A549 (cell line): ENCODE measurements at regions not wholly inside any gene's neighbourhood (a gene's known extent, or its start where the extent isn't known, plus 50 kb on each side); places are given as distances from the start of the nearest gene placed in this dataset.

Experiments
- ATAC-seq, 2 experiments: fragments of 200-7000 bp in 1 of 2; fragments of >200 bp in 1 of 2; cut with Nextera tagmentation in 1 of 2; cut with Tn5 transposase in 1 of 2; 3 replicates each; pipeline versions ENCODE4 v1.8.0 to v1.9.1; 2018 to 2020; ENCODE audit warnings: mild to moderate bottlenecking in 1 of 2, moderate library complexity in 1 of 2
- CTCF ChIA-PET: fragments of 300-600 bp; sonication (Branson Sonifier 250); formaldehyde crosslinking; extraction: SDS; loops from one replicate; lab custom pipeline; 2021; ENCODE audit warnings: antibody characterized with exemption, inconsistent platforms; lab: Yijun Ruan, JAX
- POLR2A ChIA-PET: fragments of 350-600 bp; formaldehyde crosslinking; extraction: SDS; loops from one replicate; lab custom pipeline; 2021; ENCODE audit warnings: antibody characterized with exemption, inconsistent platforms; lab: Yijun Ruan, JAX
- DNase-seq, 2 experiments: peaks; one replicate each; pipeline versions ENCODE4 v3.0.0 to v3.0.0-alpha.2; 2011 to 2016; ENCODE audit warnings: low read depth in 1 of 2, low spot score in 1 of 2
- FAIRE-seq: peaks from 2 replicates; lab custom pipeline; 2011; peaks lifted over from hg19 to GRCh38; lab: Jason Lieb, UNC
- H3K27ac ChIP-seq, 2 experiments: fragments of >200 bp; sonication (Bioruptor Twin); formaldehyde crosslinking; 3 replicates each; pipeline ENCODE4 v1.5.1; 2016 to 2017
- H3K4me1 ChIP-seq: fragments of >200 bp; sonication (Bioruptor Twin); formaldehyde crosslinking; 3 replicates; pipeline ENCODE4 v1.6.1; 2016
- H3K4me2 ChIP-seq: fragments of >200 bp; sonication (Bioruptor Twin); formaldehyde crosslinking; 3 replicates; pipeline ENCODE4 v1.6.1; 2016
- H3K4me3 ChIP-seq: fragments of >200 bp; sonication (Bioruptor Twin); formaldehyde crosslinking; 3 replicates; pipeline ENCODE4 v1.5.1; 2016
- H3K9me3 ChIP-seq: fragments of >200 bp; sonication (Bioruptor Twin); formaldehyde crosslinking; 3 replicates; pipeline ENCODE4 v1.6.1; 2016
- BCL3 ChIP-seq: fragments of >200 bp; sonication (Bioruptor Twin); formaldehyde crosslinking; IDR thresholded peaks from 3 replicates; pipeline ENCODE4 v1.6.1; 2016
- CEBPB ChIP-seq, 2 experiments: fragments of >200 bp in 1 of 2; sonication (Bioruptor Twin) in 1 of 2; formaldehyde crosslinking in 1 of 2; IDR thresholded peaks; 2 replicates each; pipeline ENCODE4 v1.6.1; 2012 to 2016
- E2F6 ChIP-seq: IDR thresholded peaks from 2 replicates; pipeline ENCODE4 v1.6.1; 2012; ENCODE audit warnings: low read depth, borderline replicate concordance
- EP300 ChIP-seq, 2 experiments: fragments of >200 bp; sonication (Bioruptor Twin); formaldehyde crosslinking; IDR thresholded peaks; 2 replicates in 1 of 2; 3 replicates in 1 of 2; pipeline ENCODE4 v1.6.1; 2016 to 2017
- ESRRA ChIP-seq: fragments of 150-350 bp; IDR thresholded peaks from 2 replicates; pipeline ENCODE4 v1.6.1; 2014; ENCODE audit warnings: mild to moderate bottlenecking, low read length, borderline replicate concordance
- FOSB ChIP-seq: fragments of 250-450 bp; sonication (Bioruptor Pico); IDR thresholded peaks from 2 replicates; pipeline ENCODE4 v1.5.0; 2020; ENCODE audit warnings: mild to moderate bottlenecking, moderate library complexity
- HDAC2 ChIP-seq: fragments of 200-600 bp; sonication (generic); IDR thresholded peaks from 2 replicates; pipeline ENCODE4 v1.6.1; 2016
- HEYL ChIP-seq: fragments of 250-450 bp; sonication (Bioruptor Pico); IDR thresholded peaks from 2 replicates; pipeline ENCODE4 v1.8.0; 2021; ENCODE audit warnings: mild to moderate bottlenecking, moderate library complexity
- HOXA7 ChIP-seq: fragments of 250-450 bp; sonication (Bioruptor Pico); IDR thresholded peaks from 2 replicates; pipeline ENCODE4 v1.5.0; 2020; ENCODE audit warnings: mild to moderate bottlenecking, moderate library complexity
- HOXB13 ChIP-seq: fragments of 250-450 bp; sonication (Bioruptor Pico); IDR thresholded peaks from 2 replicates; pipeline ENCODE4 v1.5.0; 2020; ENCODE audit warnings: low read depth, mild to moderate bottlenecking, moderate library complexity
- JUN ChIP-seq, 2 experiments: fragments of >200 bp; sonication (Bioruptor Twin); formaldehyde crosslinking; IDR thresholded peaks; 2 replicates in 1 of 2; 3 replicates in 1 of 2; pipeline ENCODE4 v1.6.1; 2016 to 2017
- JUNB ChIP-seq: fragments of >200 bp; sonication (Bioruptor Twin); formaldehyde crosslinking; IDR thresholded peaks from 2 replicates; pipeline ENCODE4 v1.6.1; 2016
- MAFK ChIP-seq: fragments of 450-650 bp; IDR thresholded peaks from 2 replicates; pipeline ENCODE4 v1.6.1; 2014; ENCODE audit not compliant: partially characterized antibody
- MAX ChIP-seq: IDR thresholded peaks from 2 replicates; pipeline ENCODE4 v1.6.1; 2012
- MYC ChIP-seq: IDR thresholded peaks from 2 replicates; pipeline ENCODE4 v1.6.1; 2012; ENCODE audit warnings: mild to moderate bottlenecking, inconsistent platforms, low read length, improper control_type of control experiment, borderline replicate concordance
- NFE2L2 ChIP-seq: fragments of 150-350 bp; conservative IDR thresholded peaks from 2 replicates; pipeline ENCODE4 v1.6.1; 2014; ENCODE audit warnings: low read length
- NR3C1 ChIP-seq: fragments of >200 bp; sonication (Bioruptor Twin); formaldehyde crosslinking; IDR thresholded peaks from 3 replicates; pipeline ENCODE4 v1.6.1; 2017
- PHF8 ChIP-seq: fragments of 200-600 bp; sonication (generic); IDR thresholded peaks from 2 replicates; pipeline ENCODE4 v1.6.1; 2016; ENCODE audit warnings: low read depth, mild to moderate bottlenecking, antibody characterized with exemption, moderate library complexity, borderline replicate concordance
- POLR2A ChIP-seq: IDR thresholded peaks from 2 replicates; pipeline ENCODE4 v1.6.1; 2012; ENCODE audit warnings: mild to moderate bottlenecking, low read length
- POLR2AphosphoS2 ChIP-seq: conservative IDR thresholded peaks from 2 replicates; pipeline ENCODE4 v1.6.1; 2012; ENCODE audit warnings: low read length, improper control_type of control experiment, inconsistent platforms
- RFX5 ChIP-seq: fragments of 450-650 bp; IDR thresholded peaks from 2 replicates; pipeline ENCODE4 v1.7.1; 2014; ENCODE audit warnings: antibody characterized with exemption, mild to moderate bottlenecking, moderate library complexity
- RNF2 ChIP-seq: fragments of 200-600 bp; sonication (generic); IDR thresholded peaks from 2 replicates; pipeline ENCODE4 v1.6.1; 2016; ENCODE audit warnings: low read depth, mild to moderate bottlenecking, antibody characterized with exemption, moderate library complexity, borderline replicate concordance
- SMC3 ChIP-seq: fragments of >200 bp; sonication (Bioruptor Twin); formaldehyde crosslinking; IDR thresholded peaks from 3 replicates; pipeline ENCODE4 v1.6.1; 2018; ENCODE audit warnings: inconsistent platforms
- TFCP2L1 ChIP-seq: fragments of 250-450 bp; sonication (Bioruptor Pico); IDR thresholded peaks from 2 replicates; pipeline ENCODE4 v1.5.0; 2021; ENCODE audit warnings: mild to moderate bottlenecking
- ZNF302 ChIP-seq: fragments of 250-450 bp; sonication (Bioruptor Pico); IDR thresholded peaks from 2 replicates; pipeline ENCODE4 v1.9.0; 2021; ENCODE audit warnings: inconsistent platforms, mild to moderate bottlenecking, moderate library complexity
- ZSCAN20 ChIP-seq: fragments of 250-450 bp; sonication (Bioruptor Pico); IDR thresholded peaks from 2 replicates; pipeline ENCODE4 v1.8.0; 2022; ENCODE audit warnings: mild to moderate bottlenecking, moderate library complexity
- whole genome bisulfite sequencing: methylation state at CpG from one replicate; pipeline ENCODE4 v1.1.6; 2017; ENCODE audit errors: missing lambda C conversion rate; 5-methylcytosine and 5-hydroxymethylcytosine counted together

GRCh38 chr2:35522450-35522849 is 833.1 kb upstream of the CRIM1 start:
- Histone ChIP-seq H3K4me2 (no peak overlapping the region), H3K4me3 (no peak overlapping the region), H3K27ac (no peak overlapping the region), H3K9me3 (0 out of 3 replicates have a peak, but pooled peaks cover 4% of the 10 kb centered on the region), H3K4me1 (no peaks in the 10 kb centered on the region)
- FAIRE-seq (no peak), ATAC-seq (no peak), DNase-seq (no peak)
- WGBS = 46% methylated on average over 3 of the region's 3 CpGs
- TF ChIP-seq NR3C1 (no peak), FOSB (CRISPR knock-in tag) (no peak), MAX (no peak), HEYL (no peak), PHF8 (no peak), RFX5 (no peak), EP300 (IDR thresholded peaks at IDR 0.05) (no peak), ZNF302 (CRISPR knock-in tag) (no peak), CEBPB (IDR thresholded peaks at IDR 0.05) (no peak), MAFK (no peak), TFCP2L1 (CRISPR knock-in tag) (no peak), POLR2A (no peak)
- ChIA-PET POLR2A (no interaction called here), CTCF (interaction anchor here (0.8 to 1.1 kb wide), 2 partner anchors 11 to 776 kb away, joined by 3 to 5 read pairs; no protein-coding TSS in a partner anchor)

- no peaks in the 10 kb centered on the region for H3K4me1 ChIP-seq
Measured at GRCh38 chr2:35510636-35511035, 844.9 kb upstream of the CRIM1 start.

GRCh38 chr2:35508601-35509000 is 847.0 kb upstream of the CRIM1 start:
- H3K27ac ChIP-seq = no peak overlapping the region
- H3K4me2 ChIP-seq = no peak overlapping the region
- 34% methylated on average over 2 of the region's 2 CpGs for WGBS
- POLR2A ChIA-PET = no interaction called here
- no peak for DNase-seq
- no peak for FAIRE-seq
- CTCF ChIA-PET = no interaction called here
- no peak for TF ChIP-seq HOXA7
- no peak for TF ChIP-seq RNF2
- no peak for TF ChIP-seq SMC3
- TF ChIP-seq CEBPB (IDR thresholded peaks at IDR 0.05) = no peak
- TF ChIP-seq MYC = no peak
- ATAC-seq = no peak
- no peak overlapping the region for H3K4me3 ChIP-seq
- no peaks in the 10 kb centered on the region for H3K4me1 ChIP-seq
- no peaks in the 10 kb centered on the region for H3K9me3 ChIP-seq

More at GRCh38 chr2:35510636-35511035, 844.9 kb upstream of the CRIM1 start:
- Histone ChIP-seq H3K4me2 (no peak overlapping the region), H3K9me3 (no peaks in the 10 kb centered on the region), H3K27ac (no peak overlapping the region), H3K4me3 (no peak overlapping the region)
- ATAC-seq (no peak), DNase-seq (no peak), FAIRE-seq (no peak)
- 6% methylated on average over 3 of the region's 3 CpGs for WGBS
- ChIA-PET POLR2A (no interaction called here), CTCF (no interaction called here)
- TF ChIP-seq ESRRA (no peak), MAX (no peak), E2F6 (no peak), HEYL (no peak), JUNB (no peak), JUN (IDR thresholded peaks at IDR 0.05) (no peak), POLR2AphosphoS2 (no peak), ZSCAN20 (CRISPR knock-in tag) (no peak), NFE2L2 (no peak), BCL3 (no peak), HOXB13 (CRISPR knock-in tag) (no peak), HDAC2 (no peak)
